ENCODE measurements at regions not wholly inside any gene's neighbourhood (a gene's known extent, or its start where the extent isn't known, plus 50 kb on each side); places are given as distances from the start of the nearest gene placed in this dataset.

- no peak for TF ChIP-seq SUZ12 (IDR thresholded peaks at IDR 0.05)
- TF ChIP-seq LEF1 (IDR thresholded peaks at IDR 0.05; ENCODE audit: borderline replicate concordance) = no peak
- TF ChIP-seq BHLHE40 (IDR thresholded peaks at IDR 0.05; ENCODE audit: borderline replicate concordance) = no peak
- no peak for TF ChIP-seq FOXM1 (IDR thresholded peaks at IDR 0.05; ENCODE audit: borderline replicate concordance)
- TF ChIP-seq NFRKB (IDR thresholded peaks at IDR 0.05) = no peak
- TF ChIP-seq FOXA1 (IDR thresholded peaks at IDR 0.05) = no peak
- no peak for TF ChIP-seq L3MBTL2 (conservative IDR thresholded peaks at IDR 0.05)
- TF ChIP-seq SP1 (IDR thresholded peaks at IDR 0.05) = no peak
- no peak for TF ChIP-seq CTBP1 (IDR thresholded peaks at IDR 0.05; ENCODE audit: borderline replicate concordance)
- TF ChIP-seq ZNF384 (IDR thresholded peaks at IDR 0.05) = no peak
- no peak for TF ChIP-seq TARDBP (IDR thresholded peaks at IDR 0.05)
- TF ChIP-seq ELF4 (IDR thresholded peaks at IDR 0.05) = no peak
- TF ChIP-seq HDGF (IDR thresholded peaks at IDR 0.05; ENCODE audit: borderline replicate concordance) = no peak
- no peak for TF ChIP-seq FOXK2 (IDR thresholded peaks at IDR 0.05)
These were observed 350.4 kb downstream of the NR4A2 start for GRCh38 chr2:155982135-155982534.
